B cell (primary cell): ENCODE measurements at regions not wholly inside any gene's neighbourhood (a gene's known extent, or its start where the extent isn't known, plus 50 kb on each side); places are given as distances from the start of the nearest gene placed in this dataset.

ENCODE experiments used
- ATAC-seq: fragments of 200-7000 bp; cut with Tn5 transposase; one replicate; pipeline ENCODE4 v1.10.0; 2021; ENCODE audit warnings: low read depth, mild to moderate bottlenecking, moderate number of reproducible peaks, moderate library complexity
- CTCF ChIA-PET: fragments of 350-600 bp; sonication (Branson Sonifier 250); formaldehyde crosslinking; loops from one replicate; lab custom pipeline; 2021; ENCODE audit warnings: antibody characterized with exemption, inconsistent platforms; lab: Charles Lee
- POLR2A ChIA-PET: fragments of 350-600 bp; sonication (Branson Sonifier 250); formaldehyde crosslinking; loops from one replicate; lab custom pipeline; 2021; ENCODE audit warnings: antibody characterized with exemption; lab: Charles Lee
- DNase-seq: peaks from one replicate; pipeline ENCODE4 v3.0.0; 2013
- H2AFZ ChIP-seq: 2 replicates; pipeline ENCODE4 v1.6.1; 2012; ENCODE audit warnings: mild to moderate bottlenecking, low read depth, low read length; ENCODE audit not compliant: insufficient read depth, poor library complexity, severe bottlenecking
- H3K27ac ChIP-seq, 2 donors: 1 replicate in 1 of 2; 2 replicates in 1 of 2; pipeline ENCODE4 v1.5.1; 2012 to 2013; ENCODE audit warnings: low read length in 2 of 2, mild to moderate bottlenecking in 2 of 2, moderate library complexity in 1 of 2
- H3K27me3 ChIP-seq, 4 experiments: fragments of 200-600 bp in 1 of 4; sonication (generic) in 1 of 4; replicated peaks in 1 of 4; 1 replicate in 2 of 4; 2 replicates in 2 of 4; pipeline versions ENCODE4 v1.6.1 to v1.7.0; 2013 to 2016; ENCODE audit warnings: low read length in 3 of 4, mild to moderate bottlenecking in 2 of 4, mixed read lengths in 1 of 4, moderate library complexity in 1 of 4; ENCODE audit not compliant: insufficient read depth in 4 of 4, control insufficient read depth in 3 of 4; ENCODE audit errors: control extremely low read depth in 1 of 4
- H3K36me3 ChIP-seq, 2 experiments: replicated peaks in 1 of 2; 1 replicate in 1 of 2; 2 replicates in 1 of 2; pipeline versions ENCODE4 v1.6.1 to v1.7.1; 2013; ENCODE audit warnings: low read length in 1 of 2; ENCODE audit not compliant: insufficient read depth in 2 of 2, control insufficient read depth in 1 of 2; ENCODE audit errors: control extremely low read depth in 1 of 2, extremely low read depth in 1 of 2
- H3K4me1 ChIP-seq, 2 donors: fragments of 200-600 bp in 1 of 2; sonication (generic) in 1 of 2; 1 replicate in 1 of 2; 2 replicates in 1 of 2; pipeline versions ENCODE4 v1.5.1 to v1.6.1; 2013 to 2017; ENCODE audit warnings: low read length in 2 of 2; ENCODE audit not compliant: control insufficient read depth in 2 of 2, insufficient read depth in 2 of 2
- H3K4me2 ChIP-seq: replicated peaks from 2 replicates; pipeline ENCODE3; 2012; ENCODE audit warnings: mild to moderate bottlenecking, low read depth, low read length; ENCODE audit not compliant: poor library complexity, severe bottlenecking
- H3K4me3 ChIP-seq, 5 experiments: fragments of 200-600 bp in 1 of 5; sonication (generic) in 1 of 5; 1 replicate in 3 of 5; 2 replicates in 2 of 5; pipeline versions ENCODE4 v1.5.1 to v1.7.0; 2011 to 2016; ENCODE audit warnings: low read length in 4 of 5, mild to moderate bottlenecking in 4 of 5, low read depth in 2 of 5, control low read depth in 1 of 5, moderate library complexity in 1 of 5; ENCODE audit not compliant: insufficient read depth in 1 of 5; ENCODE audit errors: control extremely low read depth in 1 of 5, extremely low read depth in 1 of 5
- H3K79me2 ChIP-seq: fragments of 200-600 bp; sonication (generic); one replicate; pipeline ENCODE4 v1.6.0; 2016; ENCODE audit warnings: low read length; ENCODE audit not compliant: control insufficient read depth, insufficient read depth
- H3K9ac ChIP-seq: fragments of 200-600 bp; sonication (generic); 2 replicates; pipeline ENCODE4 v1.6.1; 2017; ENCODE audit warnings: mild to moderate bottlenecking, low read length, moderate library complexity
- H3K9me3 ChIP-seq, 3 donors: one replicate each; pipeline versions ENCODE4 v1.6.1 to v1.7.1; 2013; ENCODE audit warnings: low read length in 2 of 3; ENCODE audit not compliant: control insufficient read depth in 2 of 3, insufficient read depth in 1 of 3; ENCODE audit errors: control extremely low read depth in 1 of 3
- H4K20me1 ChIP-seq: 2 replicates; pipeline ENCODE4 v1.6.0; 2012; ENCODE audit warnings: mild to moderate bottlenecking, low read length; ENCODE audit not compliant: insufficient read depth, control insufficient read depth, poor library complexity, severe bottlenecking
- H3K27ac Mint-ChIP-seq: one replicate; pipeline ENCODE4 v1.8.0; 2021; ENCODE audit warnings: mixed read lengths
- H3K27me3 Mint-ChIP-seq: one replicate; pipeline ENCODE4 v1.8.0; 2021; ENCODE audit warnings: mixed read lengths
- H3K4me1 Mint-ChIP-seq: one replicate; pipeline ENCODE4 v1.8.0; 2021; ENCODE audit warnings: mixed read lengths
- H3K4me3 Mint-ChIP-seq: one replicate; pipeline ENCODE4 v1.8.0; 2021; ENCODE audit warnings: mixed read lengths
- H3K9me3 Mint-ChIP-seq: one replicate; pipeline ENCODE4 v1.8.0; 2022; ENCODE audit warnings: mixed read lengths; ENCODE audit not compliant: insufficient read depth
- EZH2 ChIP-seq: IDR thresholded peaks from 2 replicates; pipeline ENCODE4 v1.6.1; 2012; ENCODE audit warnings: borderline replicate concordance, low read depth, mild to moderate bottlenecking, moderate library complexity, low read length; ENCODE audit not compliant: insufficient read depth, poor library complexity, severe bottlenecking
- WGBS: methylation state at CpG from one replicate; pipeline ENCODE4 v1.1.5; 2013; ENCODE audit warnings: missing lambda C conversion rate; ENCODE audit not compliant: insufficient coverage; 5-methylcytosine and 5-hydroxymethylcytosine counted together
- intact Hi-C: fragments of 100-400 bp; cut with micrococcal nuclease; formaldehyde crosslinking; loops from one replicate; pipeline ENCODE4 v1.10.0; 2022
- TF ChIP-seq, protein P1 (sequence below): fragments of 200-600 bp; IDR thresholded peaks from one replicate; pipeline ENCODE4 v1.8.0; 2022; ENCODE audit warnings: antibody characterized with exemption, mild to moderate bottlenecking

- H3K4me3 Mint-ChIP-seq, result no peak overlapping the region
- WGBS, result 94% methylated on average over 8 of the region's 8 CpGs
- no peaks in the 10 kb centered on the region for H3K9me3 Mint-ChIP-seq
- no peaks in the 10 kb centered on the region for H3K4me1 Mint-ChIP-seq
- H3K27ac Mint-ChIP-seq, result no peak overlapping the region
- ChIA-PET CTCF (no interaction called here), POLR2A (no interaction called here)
- Histone ChIP-seq H3K4me2 (no peak overlapping the region), H3K36me3 (no peaks in the 10 kb centered on the region), H3K4me1 (no peaks in the 10 kb centered on the region), H3K4me3 (no peak overlapping the region), H3K9me3 (no peaks in the 10 kb centered on the region), H3K27me3 (peaks cover 0 to under 1% (median 0%) of the 10 kb centered on the region in 4 experiments), H2AFZ (no peak overlapping the region), H3K27ac (no peak overlapping the region), H3K79me2 (no peaks in the 10 kb centered on the region), H3K9ac (no peak overlapping the region), H4K20me1 (no peaks in the 10 kb centered on the region)
- intact Hi-C loops, result no loop called here
- H3K27me3 Mint-ChIP-seq, result peaks cover 3% of the 10 kb centered on the region
- no peak for ATAC-seq
- TF ChIP-seq, protein P1, sequence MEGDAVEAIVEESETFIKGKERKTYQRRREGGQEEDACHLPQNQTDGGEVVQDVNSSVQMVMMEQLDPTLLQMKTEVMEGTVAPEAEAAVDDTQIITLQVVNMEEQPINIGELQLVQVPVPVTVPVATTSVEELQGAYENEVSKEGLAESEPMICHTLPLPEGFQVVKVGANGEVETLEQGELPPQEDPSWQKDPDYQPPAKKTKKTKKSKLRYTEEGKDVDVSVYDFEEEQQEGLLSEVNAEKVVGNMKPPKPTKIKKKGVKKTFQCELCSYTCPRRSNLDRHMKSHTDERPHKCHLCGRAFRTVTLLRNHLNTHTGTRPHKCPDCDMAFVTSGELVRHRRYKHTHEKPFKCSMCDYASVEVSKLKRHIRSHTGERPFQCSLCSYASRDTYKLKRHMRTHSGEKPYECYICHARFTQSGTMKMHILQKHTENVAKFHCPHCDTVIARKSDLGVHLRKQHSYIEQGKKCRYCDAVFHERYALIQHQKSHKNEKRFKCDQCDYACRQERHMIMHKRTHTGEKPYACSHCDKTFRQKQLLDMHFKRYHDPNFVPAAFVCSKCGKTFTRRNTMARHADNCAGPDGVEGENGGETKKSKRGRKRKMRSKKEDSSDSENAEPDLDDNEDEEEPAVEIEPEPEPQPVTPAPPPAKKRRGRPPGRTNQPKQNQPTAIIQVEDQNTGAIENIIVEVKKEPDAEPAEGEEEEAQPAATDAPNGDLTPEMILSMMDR, result no peak
- TF ChIP-seq EZH2, result no peak
- DNase-seq, result no peak
Observed at GRCh38 chr3:176933704-176934103, 263.6 kb downstream of the TBL1XR1 start.

- intact Hi-C loops, result no loop called here
- WGBS, result 96% methylated on average over 3 of the region's 3 CpGs
- POLR2A ChIA-PET, result interaction anchor here (0.6 kb wide), 1 partner anchor 455 kb away, joined by 3 read pairs; no protein-coding TSS in a partner anchor
- CTCF ChIA-PET, result no interaction called here
- Histone ChIP-seq H4K20me1 (no peaks in the 10 kb centered on the region), H3K36me3 (no peaks in the 10 kb centered on the region), H3K9ac (no peak overlapping the region), H3K79me2 (no peaks in the 10 kb centered on the region), H3K4me3 (no peak overlapping the region), H3K9me3 (no peaks in the 10 kb centered on the region), H3K27ac (no peak overlapping the region), H3K4me1 (no peaks in the 10 kb centered on the region), H3K27me3 (no peaks in the 10 kb centered on the region), H3K4me2 (no peak overlapping the region), H2AFZ (no peak overlapping the region)
- no peak overlapping the region for H3K27ac Mint-ChIP-seq
- ATAC-seq (no peak), DNase-seq (no peak)
- H3K4me3 Mint-ChIP-seq, result no peak overlapping the region
- peaks cover 3% of the 10 kb centered on the region for H3K27me3 Mint-ChIP-seq
- no peaks in the 10 kb centered on the region for H3K4me1 Mint-ChIP-seq
- TF ChIP-seq, protein P1, result no peak
- TF ChIP-seq EZH2, result no peak
- H3K9me3 Mint-ChIP-seq, result no peaks in the 10 kb centered on the region
Observed at GRCh38 chr3:176932433-176932832, 264.8 kb downstream of the TBL1XR1 start.
